ENCODE measurements at regions not wholly inside any gene's neighbourhood (a gene's known extent, or its start where the extent isn't known, plus 50 kb on each side); places are given as distances from the start of the nearest gene placed in this dataset.

DNA sequence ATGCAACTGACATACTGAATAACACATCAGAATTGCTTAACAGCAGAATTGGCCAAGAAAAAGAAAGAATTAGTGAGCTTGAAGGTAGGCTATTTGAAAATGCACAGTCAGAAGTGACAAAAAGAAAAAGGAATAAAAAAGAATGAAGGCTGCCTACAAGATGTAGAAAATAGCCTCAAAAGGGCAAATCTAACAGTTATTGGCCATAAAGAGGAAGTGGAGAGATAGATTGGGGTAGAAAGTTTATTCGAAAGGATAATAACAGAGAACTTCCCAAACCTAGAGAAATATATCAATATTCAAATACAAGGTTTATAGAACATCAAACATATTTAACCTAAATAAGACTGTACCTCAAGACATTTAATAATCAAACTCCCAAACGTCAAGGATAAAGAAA lies 67.5 kb downstream of the ATP6V1G3 start:
- DNase-seq = no peak

DNA sequence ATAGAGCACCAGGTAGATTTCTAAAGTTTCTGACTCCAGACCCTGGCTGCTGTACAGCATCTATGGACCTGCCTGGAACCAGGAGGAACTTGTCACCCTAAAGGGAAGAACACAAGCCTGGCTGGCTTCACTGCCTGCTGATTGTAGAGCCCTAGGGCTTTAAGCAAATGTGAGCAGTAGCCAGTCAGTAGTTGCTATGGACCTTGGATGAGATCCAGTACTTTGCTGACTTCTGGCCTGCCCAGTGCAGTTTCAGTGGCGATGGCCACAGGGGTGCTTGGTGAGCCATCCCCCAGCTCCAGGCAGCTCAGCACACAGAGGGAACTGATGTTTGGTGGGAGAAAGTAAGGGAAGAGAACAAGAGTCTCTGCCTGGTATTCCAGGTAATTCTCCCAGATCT lies 68.4 kb downstream of the ATP6V1G3 start:
- DNase-seq = no peak

DNA sequence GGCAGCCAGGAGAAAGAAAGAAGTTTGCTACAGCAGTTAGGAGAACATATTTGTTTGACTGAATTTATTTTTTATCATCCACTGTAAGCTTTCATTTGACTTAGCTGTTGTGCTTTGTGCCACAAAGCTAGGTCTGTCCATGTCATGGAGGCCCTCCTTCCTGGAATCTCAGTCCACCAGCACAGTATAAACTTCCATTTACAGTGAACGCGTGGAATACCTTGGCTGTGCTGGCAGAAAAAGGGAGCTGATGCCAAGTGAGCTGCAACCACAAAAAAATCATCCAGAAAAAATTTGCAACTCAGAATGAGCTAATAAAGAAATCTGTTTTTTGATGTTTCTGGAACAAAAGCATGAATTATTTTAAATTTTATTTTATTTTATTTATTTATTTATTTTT lies 72.6 kb downstream of the ATP6V1G3 start:
- no peak for DNase-seq

DNA sequence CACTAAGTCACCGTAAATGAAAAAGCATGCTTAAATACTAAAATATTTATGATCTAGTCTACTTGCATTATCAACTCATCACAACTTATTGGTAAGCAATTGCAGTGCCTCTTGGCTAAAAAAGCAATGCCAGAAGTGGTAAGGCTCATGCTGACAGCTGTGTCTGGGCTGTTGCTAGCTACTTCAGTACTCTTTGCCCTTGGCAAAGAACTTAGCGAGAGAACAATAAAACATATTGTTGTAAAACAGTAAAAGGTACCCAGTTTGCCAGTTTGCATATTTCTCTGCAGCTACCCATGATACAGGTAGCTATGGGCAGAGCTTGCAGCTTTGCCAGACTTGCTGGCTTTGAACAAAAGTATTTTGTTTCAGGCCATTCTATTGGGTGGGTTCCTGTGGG lies 73.1 kb downstream of the ATP6V1G3 start:
- DNase-seq = no peak

DNA sequence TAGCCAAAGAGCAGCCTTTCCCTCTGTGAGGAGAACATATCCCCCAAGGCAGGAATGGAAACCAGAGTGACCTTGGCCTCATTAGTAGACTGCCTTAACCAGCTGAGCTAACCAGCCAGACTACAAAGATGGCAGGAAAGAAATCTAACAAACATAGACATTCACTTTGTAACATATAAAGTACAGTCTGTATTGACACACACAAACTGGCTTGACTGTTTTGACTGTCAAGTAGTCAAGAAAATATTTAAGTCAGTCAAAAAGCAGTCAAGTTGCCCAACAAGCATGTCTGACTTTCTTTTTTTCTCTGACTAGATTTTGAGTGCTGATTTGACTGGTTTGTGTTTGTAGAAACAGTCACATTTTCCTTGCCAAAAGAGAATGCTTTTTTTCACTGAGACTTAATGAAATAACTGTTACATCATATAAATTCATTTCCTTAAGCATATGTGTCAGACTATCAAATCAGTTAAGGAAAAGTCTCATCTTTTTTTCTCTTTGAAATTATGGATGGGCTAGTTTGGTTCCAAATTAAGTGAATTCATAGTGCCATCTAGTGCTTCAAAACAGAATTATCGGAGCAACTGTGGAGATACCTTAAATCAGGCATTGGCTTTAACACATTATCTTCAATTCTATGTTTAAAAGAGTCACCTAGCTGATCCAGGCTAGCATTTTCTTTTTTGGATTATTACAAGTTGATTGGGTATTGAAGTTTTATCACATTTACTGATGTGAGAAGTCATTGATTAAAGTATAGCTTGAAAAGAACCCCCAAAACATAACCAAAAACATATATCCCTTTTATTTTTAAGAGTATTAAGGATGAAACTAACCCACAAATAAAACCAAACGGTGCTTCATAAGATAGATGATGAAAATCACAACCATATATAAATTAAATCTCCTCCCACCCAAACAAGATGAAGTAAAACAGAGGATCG lies 75.0 kb downstream of the ATP6V1G3 start:
- DNase-seq = peak; percentile 9

DNA sequence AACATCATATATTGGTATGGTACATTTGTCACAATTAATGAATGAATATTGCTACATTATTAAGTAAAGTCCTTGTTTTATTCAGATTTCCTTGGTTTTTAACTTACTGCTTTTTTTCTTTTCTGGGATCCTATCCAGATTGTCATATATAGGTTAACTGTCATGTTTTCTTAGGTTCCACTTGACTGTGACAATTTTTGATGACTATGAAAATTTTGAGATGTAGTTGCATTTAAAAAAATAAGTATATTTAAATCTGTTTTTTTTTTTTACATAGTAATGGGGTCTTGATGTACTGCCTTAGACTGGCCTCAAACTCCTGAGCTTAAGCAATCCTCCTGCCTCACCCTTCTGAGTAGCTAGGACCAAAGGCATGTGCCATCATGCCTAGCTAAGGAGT lies 76.8 kb downstream of the ATP6V1G3 start:
- no peak for DNase-seq

DNA sequence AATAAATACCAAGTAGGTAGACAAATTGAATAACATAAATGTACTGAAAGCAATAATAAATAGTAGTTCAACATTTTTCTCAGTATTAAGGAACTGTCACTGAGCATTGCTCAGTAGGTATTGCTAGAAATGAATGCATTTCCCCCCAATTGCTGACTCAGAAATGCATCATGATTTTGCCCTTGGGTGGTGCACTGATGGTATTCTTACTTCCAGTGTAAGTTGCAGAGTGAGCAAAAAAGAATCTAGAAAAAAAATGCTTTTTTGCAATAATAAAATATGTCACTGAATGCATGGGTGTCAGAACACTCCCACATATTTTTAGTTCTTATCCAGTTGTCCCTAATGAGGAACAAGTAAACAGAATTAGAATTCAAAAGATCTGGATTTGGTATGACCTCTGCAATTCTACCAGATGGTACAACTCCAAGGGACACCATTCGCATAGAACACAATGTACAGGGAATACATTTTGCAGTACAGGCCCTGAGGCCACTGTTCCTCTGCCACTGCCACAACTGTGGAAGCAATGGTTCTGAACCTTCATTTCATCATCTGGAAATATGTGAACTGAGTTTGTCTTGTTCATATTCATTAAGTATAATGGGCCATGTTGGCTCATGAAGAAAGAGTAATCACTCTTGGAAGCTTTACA lies 78.0 kb downstream of the ATP6V1G3 start:
- no peak for DNase-seq

DNA sequence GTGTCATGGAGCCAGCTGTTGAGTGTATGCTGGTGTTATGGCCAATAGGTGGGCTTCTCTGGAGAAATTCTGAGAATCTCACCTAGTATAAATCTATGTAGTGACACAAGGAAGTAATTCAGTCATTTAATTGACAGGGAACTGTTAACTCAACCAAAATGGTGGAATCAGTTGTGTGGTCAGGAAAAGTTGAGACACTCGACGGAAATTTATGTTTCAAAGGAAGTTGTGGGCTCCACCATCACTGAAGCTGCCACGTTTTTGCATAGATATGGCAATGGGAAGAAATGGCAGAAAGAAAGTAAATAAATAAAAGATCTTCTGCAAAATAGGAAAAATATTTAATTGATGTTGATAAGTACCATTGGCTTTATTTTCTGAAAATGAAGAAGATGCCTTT lies 84.5 kb downstream of the ATP6V1G3 start:
- DNase-seq = no peak

DNA sequence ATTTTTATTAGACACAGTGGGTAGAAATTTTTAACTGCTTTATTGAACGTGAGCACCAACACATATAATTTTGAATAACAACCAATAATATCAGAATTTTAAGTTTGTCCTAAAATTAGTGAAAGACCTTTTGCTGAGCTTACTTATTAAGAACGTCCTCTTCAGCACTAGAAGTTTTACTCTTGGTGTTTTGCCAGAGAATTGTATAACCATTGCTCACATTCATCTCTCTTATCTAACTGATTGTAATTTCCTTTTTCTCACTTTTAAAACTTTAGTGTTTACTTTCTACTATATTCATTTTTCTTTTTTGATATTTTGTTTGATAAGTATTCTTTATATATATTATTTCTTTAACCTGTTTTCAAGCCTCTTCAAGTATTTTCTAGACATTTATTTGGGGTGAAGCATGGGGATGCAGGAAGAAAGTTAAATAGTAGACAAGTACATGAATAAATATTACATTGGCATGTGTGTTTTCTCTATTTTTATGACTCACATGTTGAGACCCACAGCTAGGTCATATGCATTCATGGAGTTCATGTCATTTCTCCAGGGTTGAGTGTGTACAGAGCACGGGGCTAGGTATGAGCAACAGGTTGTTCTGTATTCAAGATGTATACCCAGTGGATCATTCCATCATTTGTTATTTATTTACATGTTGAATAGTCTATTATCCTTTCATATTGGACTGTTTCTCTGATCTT lies 90.6 kb downstream of the ATP6V1G3 start:
- DNase-seq = no peak

DNA sequence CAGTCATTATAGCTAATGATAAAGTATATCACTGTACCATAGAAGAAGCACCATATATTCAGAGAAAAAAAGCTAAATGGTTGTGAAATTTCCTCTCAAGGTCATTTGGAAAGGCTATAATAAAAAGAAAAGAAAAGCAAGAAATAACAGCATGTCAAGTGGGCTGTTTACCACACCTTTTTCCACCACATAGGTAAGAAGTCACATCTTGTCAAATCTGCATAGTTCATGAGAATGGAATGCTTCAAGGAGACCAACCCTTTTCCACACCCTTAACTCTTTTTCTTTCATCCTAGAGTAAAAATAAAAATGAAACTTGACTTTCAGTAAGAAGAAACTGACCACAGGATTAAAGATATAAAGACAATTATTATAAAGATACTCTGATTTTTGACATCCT lies 91.2 kb downstream of the ATP6V1G3 start:
- DNase-seq = no peak

DNA sequence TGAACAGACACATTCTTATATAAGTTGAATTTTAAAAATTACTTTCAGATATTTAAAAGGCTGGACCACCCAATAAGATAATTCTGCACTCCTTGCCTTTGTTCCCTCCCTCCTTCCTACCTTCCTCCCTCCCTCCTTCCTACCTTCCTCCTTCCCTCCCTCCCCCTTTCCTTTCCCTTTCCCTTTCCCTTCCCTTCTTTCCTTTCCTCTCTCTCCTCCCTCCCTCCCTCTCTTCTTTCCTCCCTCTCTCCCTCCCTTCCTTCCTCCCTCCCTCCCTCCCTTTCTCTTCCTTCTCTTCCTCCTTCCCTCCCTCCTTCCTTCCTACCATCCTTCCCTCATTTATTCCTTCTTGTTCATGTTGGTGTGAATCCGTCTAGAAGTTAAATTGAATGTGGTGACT lies 93.0 kb downstream of the ATP6V1G3 start:
- DNase-seq = no peak

DNA sequence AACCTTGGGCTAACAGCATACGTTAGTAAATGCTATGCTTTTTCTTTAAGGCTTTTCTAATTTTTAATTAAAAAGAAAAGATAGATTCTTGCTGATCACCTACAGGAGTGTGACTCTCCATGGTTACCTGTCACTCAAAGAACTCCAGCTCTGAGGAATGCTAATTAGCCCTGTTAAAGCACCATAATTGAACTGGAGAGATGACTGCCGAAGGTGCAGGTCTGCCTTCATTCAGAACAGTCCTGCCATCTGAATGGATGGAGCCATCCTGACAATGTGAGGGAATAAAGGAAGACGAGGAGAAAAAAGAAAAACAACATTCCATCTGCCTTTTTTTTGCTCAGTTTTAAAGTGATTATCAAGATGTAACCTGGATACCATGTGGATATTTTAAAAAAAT lies 94.6 kb downstream of the ATP6V1G3 start:
- DNase-seq = no peak

DNA sequence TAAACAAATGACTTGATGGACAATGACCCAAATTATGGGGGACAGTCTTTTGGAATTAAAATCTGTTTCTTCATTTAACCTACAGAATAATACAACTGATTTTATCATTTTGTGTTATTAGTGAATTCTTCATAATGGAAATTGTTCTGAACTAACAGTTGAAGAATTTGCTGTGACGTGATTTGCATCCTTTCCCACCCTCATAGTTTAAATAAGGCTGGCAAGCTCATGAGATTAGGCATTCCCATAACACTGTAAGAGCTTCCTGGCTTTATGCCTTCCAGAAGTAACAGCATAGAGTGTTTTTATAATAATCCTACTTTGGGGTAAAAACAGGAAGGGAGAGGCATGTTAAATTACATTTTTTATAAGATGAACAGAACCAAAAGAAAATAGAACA lies 95.7 kb downstream of the ATP6V1G3 start:
- no peak for DNase-seq

DNA sequence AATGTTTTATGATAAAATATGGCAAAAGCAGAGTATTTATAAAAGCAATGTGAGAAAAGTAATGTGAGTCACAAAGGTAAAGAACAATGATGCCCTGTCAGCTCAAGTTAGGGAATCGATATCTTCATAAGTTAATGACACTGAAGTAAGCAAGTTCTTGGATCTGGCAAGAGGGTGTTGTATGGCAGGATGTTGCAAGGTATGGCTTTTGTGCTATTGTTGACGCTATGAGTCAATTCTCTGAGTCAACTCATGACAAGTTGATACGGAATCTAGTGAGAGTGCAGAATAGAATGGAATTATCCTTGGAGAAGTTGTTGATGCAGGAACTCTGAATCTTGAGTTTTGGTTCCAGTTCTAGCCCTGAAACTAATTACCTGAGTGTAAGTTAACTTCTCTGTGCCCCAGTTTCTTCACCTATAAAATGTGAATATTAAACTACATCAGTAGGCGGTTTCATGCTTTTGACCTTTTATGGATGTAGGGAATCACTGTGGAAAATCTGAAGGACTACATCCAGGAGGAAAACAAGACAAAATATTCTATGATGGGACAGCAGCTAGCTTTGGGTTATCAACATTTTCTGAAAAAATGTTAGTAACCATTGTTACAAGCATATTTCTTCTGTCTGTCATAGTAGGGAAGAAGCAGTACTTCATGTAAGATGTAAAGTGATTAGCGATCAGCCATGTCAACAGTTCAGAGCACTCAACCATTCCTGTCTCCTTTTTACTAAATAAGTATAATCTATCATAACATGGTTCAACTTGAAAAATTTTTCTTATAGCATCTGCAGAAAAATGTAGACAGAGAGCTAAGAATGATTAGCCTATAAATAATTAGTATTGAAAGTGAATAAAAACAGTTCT lies 96.9 kb downstream of the ATP6V1G3 start:
- DNase-seq = no peak

DNA sequence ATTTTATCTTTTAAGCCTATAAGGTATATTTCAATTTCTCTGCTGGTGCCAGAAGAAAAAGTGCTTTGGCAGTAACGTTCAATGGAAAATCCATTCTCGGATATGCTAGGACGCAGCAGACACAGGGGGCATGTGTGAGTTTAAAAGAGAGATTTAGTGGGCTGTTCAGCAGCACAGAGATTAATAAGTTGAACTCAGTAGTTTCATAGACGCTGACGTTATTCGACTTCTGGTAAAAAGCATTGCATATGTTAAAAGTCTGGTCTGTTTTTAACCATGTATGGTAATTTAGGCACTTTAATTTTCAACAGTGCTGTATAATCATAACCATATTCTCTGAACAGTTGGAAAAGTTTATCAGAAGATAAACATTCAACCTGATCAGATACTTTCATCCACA lies 99.6 kb downstream of the ATP6V1G3 start:
- no peak for DNase-seq

DNA sequence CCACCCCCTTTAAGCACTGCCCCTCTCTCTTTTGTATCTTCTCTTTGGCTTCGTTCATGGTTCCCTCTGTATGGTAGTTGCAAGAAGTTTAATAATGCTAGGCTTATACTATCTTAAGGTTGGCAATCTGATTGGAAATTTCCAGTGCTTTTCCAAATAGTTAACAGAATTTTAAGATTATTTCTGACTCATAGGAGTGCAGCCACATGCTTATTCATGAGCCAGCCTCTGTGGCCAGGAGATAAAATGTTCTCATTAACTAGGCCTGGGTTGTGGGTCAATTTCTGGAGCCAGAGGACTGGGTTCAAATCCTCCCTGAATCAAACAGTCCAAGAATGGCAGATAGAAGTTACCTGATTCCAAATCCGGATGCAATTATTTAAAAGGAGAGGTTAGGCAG lies 103.1 kb downstream of the ATP6V1G3 start:
- no peak for DNase-seq

DNA sequence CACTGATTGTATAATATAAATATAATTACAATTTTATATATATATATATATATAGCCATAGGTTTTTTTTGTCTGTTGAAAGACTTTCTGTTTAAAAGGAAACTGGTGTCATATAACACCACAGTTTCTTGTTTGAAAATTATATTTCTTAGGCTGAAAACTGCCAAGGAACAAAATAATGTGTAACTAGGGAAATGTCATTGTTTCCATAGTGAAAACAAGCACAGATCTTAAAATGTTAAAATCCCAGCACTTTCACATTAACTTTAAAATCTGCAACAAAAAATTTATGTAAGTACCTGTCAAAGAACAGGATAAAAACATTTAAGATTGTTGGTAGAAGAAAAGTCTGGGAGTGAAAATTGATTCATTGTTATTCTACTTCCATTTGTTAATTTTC lies 104.2 kb downstream of the ATP6V1G3 start:
- DNase-seq = no peak

DNA sequence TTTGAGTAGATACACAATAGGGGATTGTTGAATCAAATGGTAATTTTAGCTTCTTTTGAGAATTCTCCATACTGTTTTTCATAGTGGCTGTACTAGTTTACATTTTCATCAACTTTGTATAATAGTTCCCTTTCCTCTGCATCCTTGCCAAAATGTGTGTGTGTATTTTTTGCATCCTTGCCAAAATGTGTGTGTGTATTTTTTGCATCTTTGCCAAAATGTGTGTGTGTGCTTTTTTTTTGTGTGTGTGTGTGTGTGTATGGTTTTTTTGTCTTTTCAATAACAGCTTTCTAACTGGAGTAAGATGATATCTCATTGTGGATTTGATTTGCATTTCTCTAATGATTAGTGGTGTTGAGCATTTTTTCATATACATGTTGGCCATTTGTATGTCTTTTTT lies 105.4 kb downstream of the ATP6V1G3 start:
- no peak for DNase-seq

DNA sequence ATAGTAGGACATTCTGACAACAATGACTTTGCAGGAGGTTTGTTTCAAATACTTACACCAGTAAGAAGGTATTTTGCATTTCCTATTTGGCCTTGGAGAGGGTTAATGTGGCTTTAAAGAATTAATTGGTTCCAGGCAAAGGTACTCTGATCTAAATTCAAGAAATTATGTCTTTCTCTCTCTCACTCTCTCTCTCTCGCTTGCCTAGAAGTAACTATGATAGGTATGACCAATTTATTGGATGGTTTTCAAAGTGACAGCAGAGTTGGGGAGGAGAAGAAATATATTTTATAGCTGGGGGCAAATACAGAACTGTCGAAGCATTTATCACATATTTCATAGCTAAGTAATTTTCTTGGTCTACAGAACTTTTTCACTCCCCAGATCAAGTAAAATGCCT lies 116.0 kb downstream of the ATP6V1G3 start:
- DNase-seq = no peak

DNA sequence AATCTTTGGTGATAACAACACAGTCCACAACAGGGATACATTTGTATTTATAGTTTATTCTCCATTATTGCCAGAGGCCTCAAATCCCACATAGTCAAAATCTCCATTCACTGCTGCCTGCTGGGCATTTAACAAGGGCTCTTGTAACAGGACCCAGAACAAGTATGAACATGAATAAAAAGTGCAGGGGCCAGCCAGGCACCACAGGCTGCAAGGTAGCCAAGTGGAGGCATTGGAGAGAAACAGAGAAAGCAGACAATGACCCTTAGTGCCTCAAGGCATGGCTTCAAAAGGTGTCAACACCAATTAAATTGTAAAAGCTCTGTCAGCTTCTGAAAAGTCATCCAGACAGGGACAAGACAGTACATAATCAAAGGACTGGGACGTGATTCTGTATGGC lies 116.8 kb downstream of the ATP6V1G3 start:
- no peak for DNase-seq

DNA sequence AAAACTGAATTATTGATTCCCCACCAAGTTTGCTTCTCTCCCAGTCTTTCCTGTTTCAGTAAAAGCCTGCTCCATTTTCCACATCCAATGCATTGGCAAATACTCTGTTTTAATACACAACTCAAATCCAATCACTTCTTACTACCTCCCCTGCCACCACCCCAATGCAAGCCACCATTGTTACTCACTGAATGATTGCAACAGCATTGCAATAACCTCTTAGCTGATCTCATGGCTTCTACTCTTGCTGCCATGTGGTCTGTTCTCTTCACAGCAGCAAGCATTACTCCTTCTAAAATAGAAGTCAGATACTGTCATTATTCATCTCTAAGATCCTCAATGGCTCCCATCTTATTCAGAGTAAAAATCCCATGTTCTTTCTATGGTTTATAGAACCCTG lies 123.4 kb downstream of the ATP6V1G3 start:
- DNase-seq = no peak

DNA sequence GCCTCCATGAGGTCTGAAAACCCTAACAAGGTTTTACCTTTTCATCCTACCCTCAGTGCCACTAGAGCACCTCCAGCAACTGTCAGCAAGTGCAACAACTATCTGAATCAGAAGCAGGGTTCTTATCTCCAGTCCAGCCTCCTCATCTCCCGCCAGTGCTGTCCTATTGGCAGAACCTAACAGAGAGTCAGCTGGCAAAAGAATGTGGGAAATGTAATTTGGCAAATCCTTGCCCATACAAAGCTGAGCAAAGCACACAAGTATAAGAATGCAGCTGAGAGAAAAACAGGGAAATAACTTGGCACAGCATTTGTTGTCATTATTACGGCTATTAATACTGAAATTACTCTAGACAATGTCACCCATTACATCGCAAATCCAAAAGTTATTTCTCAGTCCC lies 124.2 kb downstream of the ATP6V1G3 start:
- DNase-seq = no peak

Data from skin of body (tissue), 1 donor.